SK-N-MC (cell line): ENCODE measurements at regions not wholly inside any gene's neighbourhood (a gene's known extent, or its start where the extent isn't known, plus 50 kb on each side); places are given as distances from the start of the nearest gene placed in this dataset.

Source experiments
- EZH2 ChIP-seq: fragments of 200-600 bp; sonication (generic); IDR thresholded peaks from one replicate; pipeline ENCODE4 v1.6.1; 2017; ENCODE audit warnings: antibody characterized with exemption
- FOXP2 ChIP-seq: optimal IDR thresholded peaks from 2 replicates; pipeline ENCODE3; 2011; ENCODE audit warnings: mild to moderate bottlenecking, moderate library complexity; ENCODE audit not compliant: insufficient read depth; ENCODE audit errors: extremely low read length, control extremely low read depth
- POLR2AphosphoS5 ChIP-seq: IDR thresholded peaks from 2 replicates; pipeline ENCODE4 v1.6.1; 2012; ENCODE audit warnings: mild to moderate bottlenecking, low read depth, low read length, borderline replicate concordance

- TF ChIP-seq EZH2, result no peak
- TF ChIP-seq POLR2AphosphoS5, result no peak
- TF ChIP-seq FOXP2, result no peak
Observed at GRCh38 chr13:31435536-31435935, 235.8 kb downstream of the B3GLCT start.
